ENCODE measurements at regions not wholly inside any gene's neighbourhood (a gene's known extent, or its start where the extent isn't known, plus 50 kb on each side); places are given as distances from the start of the nearest gene placed in this dataset.
"Not testable (repeated sequence)": the region's sequence is repeated elsewhere in the genome, so short reads cannot be mapped to it uniquely, and the experiment has no call there.

DNA sequence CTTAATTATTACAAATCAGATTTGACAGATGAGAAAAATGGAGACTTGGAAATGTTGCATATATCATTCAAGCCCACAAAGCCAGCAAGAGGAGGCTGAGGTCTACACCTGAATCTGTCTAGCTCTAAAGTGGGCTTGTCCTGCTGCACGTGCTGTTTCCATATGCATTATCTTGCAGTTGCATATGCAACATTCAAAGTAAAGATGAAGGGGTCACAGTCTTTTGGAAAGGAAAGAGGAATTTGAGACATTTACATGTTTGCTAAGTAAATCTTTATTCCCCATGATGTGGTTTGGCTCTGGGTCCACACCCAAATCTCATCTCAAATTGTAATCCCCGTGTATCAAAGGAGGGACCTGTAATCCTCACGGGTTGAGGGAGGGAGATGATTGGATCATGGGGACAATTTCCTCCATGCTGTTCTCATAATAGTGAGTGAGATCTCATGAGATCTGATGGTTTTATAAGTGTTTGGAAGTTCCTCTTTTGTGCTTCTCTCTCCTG, 98.3 kb downstream of the BACH1 start:
- no peak for ATAC-seq

DNA sequence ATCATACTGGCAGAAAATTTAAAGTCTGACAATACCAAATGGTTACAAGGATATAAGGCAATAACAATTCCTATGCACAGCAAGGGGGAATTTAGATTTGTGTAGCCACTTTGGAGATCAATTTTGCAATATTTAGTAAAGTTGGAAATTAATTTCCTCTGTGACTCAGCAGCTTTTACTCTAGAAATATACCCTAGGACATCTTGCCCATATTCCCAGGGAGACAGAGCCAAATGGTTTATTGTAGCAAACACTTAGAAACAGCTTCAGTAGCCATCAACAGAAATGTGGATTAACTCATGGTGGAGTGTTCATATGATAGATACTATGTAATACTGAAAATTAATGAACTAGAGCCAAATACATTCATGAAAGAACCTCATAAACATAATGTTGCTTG, 104.6 kb downstream of the BACH1 start:
- no peak for ATAC-seq

DNA sequence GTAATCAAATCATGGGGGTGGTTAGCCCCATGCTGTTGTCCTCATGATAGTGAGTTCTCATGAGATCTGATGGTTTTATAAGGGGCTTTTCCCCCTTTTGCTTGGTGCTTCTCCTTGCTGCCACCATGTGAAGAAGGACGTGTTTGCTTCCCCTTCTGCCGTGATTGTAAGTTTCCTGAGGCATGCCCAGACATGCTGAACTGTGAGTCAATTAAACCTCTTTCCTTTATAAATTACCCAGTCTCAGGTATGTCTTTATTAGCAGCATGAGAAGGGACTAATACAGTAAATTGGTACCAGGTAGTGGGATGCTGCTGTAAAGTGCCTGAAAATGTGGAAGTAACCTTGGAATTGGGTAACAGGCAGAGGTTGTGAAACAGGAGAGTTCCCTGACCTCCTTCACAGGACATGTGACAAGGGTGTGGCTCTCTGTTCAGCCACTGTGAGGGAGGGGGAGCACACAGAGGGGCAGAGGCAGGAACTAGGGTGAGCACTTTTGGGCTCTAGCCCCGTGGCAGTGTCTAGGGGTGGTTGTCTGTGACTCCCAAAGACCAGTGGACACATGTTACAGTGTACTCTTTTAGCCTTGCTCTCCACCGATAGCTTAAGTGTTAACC, 105.3 kb downstream of the BACH1 start:
- peak; percentile 60 for ATAC-seq

DNA sequence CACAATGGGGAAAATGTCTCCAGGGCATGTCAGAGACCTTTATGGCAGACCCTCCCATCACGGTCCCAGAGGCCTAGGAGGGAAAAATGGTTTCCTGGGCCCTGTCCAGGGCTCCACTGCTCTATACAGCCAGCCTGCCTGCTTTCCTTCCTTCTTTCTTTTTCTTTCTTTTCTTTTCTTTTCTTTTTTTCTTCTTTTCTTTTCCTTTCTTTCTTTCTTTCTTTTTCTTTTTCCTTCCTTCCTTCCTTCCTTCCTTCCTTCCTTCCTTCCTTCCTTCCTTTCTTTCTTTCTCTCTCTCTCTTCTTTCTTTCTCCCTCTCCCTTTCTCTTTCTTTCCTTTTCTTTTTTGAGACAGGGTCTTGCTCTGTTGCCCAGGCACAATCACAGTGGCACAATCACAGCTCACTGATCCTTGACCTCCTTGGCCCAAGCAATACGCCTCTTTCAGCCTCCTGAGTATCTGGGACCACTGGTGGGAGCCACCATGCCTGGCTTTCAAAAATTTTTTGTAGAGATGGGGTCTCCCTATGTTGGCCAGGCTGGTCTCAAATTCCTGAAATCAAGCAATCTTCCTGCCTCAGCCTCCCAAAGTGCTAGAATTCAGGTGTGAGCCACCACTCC, 106.9 kb downstream of the BACH1 start:
- no peak for ATAC-seq

DNA sequence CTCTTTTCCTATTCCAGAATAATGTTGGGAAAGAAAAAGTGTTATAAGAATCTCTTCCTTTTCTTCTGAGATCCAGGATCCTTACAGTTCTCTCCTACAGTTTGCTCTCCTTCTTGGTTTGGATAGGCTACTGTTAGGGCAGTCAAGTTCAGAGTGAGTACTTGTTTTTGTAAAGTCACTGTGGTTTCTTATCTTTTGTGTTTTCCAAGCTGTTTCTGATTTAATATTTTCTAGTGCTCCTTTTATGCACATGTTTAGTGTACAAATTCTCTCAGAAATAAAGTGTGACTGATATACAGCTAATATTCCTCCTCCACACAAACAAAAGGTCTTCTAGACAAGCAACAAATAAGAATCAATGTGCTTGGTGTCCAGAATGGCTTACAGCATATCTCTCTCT, 107.7 kb downstream of the BACH1 start:
- no peak for ATAC-seq

DNA sequence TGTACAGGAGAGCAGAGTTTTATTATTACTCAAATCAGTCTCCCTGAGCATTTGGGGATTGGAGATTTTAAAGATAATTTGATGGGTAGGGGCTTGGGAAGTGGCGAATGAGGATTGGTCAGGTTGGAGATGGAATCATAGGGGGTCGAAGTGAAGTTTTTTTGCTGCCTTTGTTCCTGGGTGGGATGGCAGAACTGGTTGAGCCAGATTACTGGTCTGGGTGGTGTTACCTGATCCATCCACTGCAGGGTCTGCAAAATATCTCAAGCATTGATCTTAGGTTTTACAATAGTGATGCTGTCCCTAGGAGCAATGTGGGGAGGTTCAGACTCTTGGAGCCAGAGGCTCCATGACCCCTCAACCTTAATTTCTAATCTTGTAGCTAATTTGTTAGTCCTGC, 108.8 kb downstream of the BACH1 start:
- no peak for ATAC-seq

DNA sequence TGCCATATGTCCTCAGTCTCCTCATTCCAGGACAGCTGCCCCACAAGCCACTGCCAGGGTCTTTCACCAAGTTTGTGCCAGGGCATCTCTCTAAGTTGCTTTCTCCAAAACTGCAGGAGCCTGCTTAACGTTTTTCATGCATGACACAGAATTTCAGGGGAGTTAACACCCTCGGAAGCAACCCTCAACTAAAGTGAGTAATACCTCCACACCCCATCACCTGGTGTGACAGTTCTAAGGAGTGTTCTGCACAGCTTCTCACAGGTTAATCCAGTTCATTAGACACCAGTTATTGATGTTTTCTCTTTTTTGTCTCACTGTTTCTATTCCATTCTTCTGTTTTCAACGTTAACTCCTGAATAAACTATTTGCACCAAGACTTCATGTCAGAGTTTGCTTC, 115.0 kb downstream of the BACH1 start:
- peak; percentile 96 for ATAC-seq

DNA sequence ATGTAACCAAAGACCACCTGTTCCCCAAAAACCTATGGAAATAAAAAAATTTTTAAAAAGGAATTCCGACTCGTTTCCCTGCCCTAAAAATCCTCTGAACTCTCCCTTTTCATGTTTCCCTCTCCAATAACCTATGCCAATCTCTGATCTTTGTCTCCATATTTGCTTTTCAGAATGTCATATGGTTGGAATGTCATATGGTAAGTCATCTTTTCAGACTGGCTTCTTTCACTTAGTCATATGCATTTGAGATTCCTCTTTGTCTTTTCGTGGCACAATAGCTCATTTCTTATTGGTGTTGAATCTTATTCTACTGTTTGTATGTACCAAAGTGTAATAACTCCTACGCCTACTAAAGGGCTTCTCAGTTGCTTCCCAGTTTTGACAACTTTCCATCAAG, 117.5 kb downstream of the BACH1 start:
- ATAC-seq: peak; percentile 41

DNA sequence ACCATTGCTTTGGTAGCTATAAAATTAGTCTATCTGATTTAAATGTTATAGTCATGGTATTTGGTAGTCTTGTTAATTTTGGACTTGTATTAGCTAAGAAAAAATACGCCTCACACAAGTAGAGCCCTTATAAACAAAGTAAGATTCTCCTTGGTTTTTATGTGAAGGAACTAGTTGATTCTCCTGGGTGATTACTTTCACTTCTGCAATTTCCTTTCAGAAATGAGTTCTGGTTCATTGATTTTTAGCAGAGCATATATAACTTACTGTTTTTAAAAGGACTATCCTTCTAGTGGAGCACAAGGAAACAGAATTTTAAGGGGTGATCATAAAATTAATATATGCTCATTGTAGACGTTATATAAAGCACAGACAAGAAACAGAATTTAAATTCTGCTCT, 120.1 kb downstream of the BACH1 start:
- no peak for ATAC-seq

DNA sequence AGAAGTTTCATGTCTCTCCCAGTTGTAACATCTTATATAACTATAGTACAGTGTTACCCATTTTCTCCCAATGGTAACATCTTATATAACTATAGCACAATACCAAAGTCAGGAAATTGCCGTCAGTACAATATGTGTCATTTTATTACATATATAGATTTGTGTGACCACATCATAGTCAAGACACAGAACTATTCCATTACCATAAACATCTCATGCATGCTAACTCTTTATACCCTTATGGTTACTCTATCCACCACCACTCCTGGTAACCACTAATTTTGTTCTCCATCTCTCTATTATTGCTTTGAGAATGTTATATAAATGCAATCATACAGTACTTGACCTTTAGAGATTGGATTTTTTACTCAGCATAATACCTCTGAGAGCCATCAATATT, 120.7 kb downstream of the BACH1 start:
- ATAC-seq: no peak

DNA sequence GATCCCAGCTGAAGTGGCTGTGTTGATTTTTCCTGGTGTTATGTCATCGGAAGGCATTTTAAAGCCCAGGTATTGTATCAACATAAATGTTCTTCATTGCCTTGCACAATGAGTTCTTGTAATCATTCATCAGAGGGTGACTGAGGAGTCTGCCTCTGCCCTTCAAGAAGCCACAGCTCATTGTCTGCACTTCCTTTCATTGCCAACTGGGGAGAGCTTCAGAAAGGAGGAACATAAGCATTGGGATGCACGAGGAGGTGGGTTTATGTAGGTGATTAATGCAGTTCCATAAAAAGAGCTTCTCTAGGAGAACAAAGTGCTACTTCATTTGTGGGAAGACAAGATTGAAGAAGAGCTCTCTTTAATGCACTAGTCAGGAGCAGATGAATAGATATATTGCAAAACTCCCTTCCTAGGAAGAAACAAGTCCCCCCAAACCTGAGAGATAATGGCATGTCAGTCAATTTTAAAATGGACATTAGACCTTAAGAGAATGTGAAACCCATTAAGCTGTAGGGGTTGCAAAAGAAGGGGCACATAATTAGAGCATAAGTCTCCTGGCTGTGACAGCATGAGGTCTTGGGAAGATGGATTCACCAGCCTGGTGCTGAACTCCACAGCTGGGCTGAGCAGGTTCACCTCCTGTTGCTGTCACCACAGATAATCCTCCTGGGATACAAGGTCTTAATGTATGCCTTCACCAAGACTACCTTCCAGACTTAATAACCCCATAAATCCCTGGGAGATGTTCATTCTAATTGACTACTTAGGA, 124.6 kb downstream of the BACH1 start:
- ATAC-seq: peak; percentile 77

DNA sequence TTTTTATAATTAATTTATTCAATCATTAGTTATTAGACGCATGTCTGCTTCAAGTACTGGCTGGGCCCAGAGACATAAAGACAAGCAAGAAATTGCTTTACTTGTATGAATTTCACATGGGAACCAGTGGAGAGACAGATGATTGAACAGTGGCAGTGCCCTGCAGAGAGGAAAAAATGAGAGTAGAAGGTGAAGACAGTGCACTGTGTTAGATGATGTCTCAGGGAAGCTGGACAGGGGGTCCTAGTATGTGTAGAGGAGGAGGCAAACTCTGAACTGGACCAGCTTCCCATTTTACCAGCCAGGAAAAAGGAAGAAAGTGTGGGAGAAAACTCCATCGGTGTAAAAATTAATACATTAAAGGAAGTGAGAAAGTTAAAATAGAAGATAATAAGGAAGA, 126.0 kb downstream of the BACH1 start:
- ATAC-seq: no peak

DNA sequence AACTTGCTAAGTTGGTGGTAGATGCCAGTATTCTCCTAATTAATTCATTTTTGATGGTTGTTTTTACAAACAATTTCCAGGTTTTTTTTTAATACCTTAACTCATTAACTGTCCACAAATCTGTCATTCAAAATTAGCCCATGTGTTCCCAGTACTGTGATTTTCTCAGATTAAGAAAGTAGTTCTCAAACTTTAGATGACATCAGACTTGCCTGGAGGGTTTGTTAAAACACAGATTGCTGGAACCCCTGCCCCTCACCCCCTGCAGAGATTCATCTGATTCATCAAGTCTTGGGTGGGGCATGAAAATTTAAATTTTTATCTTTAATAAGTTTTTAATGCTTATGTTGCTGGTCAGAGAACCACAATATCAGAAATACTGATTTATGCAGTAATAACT, 130.5 kb downstream of the BACH1 start:
- no peak for ATAC-seq

DNA sequence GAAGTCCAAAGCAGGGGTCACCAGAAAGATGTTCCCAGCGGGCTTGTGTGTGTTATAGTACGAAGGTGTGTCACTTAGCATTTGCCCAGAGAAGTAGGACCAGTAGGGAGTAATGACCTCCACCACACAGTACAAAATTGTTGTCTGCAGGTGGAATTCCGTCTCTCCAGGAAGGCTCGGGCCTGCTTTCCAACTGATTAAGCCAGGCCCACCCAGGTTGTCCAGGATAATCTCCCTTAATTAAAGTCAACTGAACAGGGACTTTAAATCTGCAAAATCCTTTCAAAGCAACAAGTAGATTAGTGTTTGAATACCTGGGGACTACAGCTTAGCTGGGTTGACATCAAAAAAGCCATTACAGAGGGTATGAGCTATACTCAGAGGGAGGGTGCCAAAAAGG, 131.3 kb downstream of the BACH1 start:
- ATAC-seq: no peak

DNA sequence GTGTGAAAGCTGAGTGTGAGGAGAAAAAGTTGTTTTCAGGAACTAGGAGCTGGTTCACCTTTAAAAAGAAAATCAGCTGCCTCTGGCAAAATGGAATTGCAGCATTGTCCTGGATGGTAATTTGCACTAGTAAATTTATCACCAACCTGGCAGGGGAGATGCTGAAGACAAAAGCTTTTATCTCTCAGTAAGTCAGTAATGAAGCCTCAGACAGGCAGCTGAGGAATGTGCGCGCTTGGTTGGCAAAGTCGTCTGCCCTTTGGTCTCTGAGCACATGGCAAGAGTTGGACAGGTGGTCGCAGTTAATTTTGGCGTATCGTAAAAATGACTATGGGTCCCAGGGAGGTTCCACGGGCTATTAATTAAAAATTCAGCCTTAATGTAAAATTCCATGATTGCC, 131.9 kb downstream of the BACH1 start:
- no peak for ATAC-seq

DNA sequence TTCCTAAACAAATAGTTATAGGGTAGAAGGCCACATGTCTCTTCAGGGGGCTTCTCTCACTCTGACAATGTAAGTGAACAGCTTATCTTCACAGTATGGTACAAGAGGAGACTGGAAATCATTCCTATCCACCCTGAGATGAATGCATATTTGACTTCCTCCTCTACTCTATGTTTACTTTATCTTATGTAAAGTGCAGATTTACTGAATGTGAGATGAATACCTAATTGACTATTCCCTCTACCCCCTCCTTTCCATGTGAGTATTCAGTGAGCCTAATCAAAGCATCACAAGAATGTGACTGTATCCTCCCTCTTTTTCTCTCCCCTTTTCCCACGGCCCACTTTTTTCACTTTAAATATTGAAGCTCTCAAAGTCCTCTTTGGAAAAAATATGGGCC, 132.5 kb downstream of the BACH1 start:
- ATAC-seq: no peak

DNA sequence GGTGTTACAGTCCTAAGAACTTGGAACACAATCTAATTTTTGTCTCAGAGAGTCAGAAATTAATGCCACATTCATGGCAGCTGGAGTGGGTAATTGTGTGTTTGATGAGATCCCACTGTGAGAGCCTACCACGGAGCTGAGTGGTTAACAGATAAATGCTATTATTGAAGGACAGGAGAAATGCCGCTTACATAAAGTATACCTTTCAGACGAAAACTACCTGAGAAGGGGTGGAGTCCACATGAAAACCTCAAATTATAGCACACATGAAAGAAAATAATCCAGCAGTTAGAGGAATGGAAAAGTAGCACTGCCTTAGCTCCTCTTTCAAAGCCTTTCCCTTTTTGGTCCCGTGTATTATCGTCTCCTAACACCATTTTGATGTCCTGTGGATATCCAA, 133.0 kb downstream of the BACH1 start:
- no peak for ATAC-seq

DNA sequence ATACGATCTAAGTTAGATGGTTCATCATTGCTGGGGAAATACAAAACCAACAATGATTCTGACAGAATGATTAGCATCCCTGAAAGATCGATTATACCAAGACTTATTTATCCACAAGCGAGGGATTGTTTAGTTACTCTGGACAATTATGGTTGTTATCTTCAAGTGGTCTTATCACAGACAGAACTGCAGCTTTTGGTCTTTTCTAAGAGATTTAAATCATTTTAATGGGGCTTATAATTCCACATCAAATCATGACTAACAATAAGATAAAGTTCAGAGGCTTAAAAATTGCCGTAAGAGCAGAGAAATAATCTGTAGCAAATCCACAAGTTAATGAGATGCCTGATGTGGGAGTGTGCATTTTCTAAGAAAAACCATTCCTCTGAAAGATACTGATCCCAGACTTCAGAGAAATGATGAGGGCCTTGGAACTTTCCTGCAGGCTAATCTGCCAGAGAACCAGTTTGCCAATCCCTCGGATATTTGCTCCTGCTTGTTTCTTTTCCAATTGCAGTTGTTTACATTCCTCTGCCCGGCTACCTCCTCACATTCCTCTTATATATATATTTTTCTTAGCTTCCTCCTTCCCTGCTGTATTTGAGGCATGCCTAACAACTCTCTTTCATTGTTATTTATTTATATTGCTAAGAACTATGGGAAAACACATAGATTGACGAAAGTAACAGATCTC, 134.8 kb downstream of the BACH1 start:
- ATAC-seq: no peak

DNA sequence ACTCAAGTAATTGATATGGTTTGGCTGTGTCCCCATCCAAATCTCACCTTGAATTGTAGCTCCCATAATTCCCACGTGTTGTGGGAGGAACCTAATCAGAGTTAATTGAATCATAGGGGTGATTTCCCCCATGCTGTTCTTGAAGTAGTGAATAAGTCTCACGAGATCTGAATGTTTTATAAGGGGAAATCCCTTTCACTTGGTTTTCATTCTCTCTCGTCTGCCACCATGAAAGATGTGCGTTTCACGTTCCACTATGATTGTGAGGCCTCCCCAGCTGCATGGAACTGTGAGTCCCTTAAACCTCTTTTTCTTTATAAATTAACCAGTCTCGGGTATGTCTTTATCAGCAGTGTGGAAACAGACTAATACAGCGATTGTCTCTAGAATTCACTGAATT, 135.4 kb downstream of the BACH1 start:
- no peak for ATAC-seq

DNA sequence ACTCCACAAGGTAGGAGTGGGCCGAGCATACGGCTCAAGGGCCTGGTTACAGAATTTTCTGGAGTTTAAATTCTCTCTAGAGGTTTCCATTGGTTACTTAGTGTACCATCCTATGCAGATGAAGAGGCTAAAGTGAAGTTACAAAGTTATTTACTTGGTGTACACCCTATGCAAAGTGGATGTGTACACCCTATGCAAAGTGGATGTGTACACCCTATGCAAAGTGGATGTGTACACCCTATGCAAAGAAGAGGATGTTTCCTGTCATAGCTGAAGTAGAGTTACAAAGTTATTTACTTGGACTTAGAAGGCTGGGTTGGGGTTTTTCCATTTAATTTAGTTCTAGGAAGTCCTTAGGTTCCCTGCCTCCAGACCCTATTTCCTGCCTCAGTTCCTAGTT, 136.3 kb downstream of the BACH1 start:
- not testable (repeated sequence) for ATAC-seq

DNA sequence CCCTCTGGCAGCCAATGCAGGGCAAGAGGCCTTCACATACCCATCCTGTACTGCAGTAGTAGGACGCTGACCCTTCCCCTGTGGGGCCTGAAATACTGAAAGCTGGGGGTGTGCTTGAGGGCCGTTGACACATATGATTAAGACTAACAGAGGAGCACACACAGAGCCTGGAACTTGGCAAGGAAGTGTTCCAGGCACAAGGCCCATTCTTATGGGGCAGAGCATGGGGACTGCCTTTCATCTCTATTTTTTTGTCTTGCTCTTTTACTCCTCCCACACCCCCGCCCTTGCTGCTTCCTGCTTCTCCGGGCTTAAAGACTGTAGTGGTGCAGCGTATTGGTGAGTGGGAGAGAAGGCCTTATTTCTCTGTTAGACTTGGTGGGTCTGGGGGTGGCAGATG, 137.4 kb downstream of the BACH1 start:
- ATAC-seq: no peak

DNA sequence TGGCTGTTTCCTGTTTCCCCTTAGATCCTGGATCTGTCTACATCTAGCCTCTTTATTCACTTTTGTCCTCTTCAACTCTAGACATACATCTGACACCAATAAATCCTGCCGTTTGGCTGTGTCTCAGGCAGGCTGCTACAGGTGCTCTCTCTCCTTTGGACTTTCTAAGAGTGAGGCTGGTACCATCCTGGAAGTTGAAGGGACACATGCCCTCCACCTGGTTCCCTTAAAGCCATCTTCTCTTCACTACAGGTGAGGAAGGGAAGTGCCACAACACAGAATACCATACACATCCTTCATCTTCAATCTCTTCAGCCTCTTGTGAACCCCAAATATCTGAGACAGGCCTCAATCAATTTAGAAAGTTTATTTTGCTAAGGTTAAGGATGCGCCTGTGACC, 137.9 kb downstream of the BACH1 start:
- no peak for ATAC-seq

DNA sequence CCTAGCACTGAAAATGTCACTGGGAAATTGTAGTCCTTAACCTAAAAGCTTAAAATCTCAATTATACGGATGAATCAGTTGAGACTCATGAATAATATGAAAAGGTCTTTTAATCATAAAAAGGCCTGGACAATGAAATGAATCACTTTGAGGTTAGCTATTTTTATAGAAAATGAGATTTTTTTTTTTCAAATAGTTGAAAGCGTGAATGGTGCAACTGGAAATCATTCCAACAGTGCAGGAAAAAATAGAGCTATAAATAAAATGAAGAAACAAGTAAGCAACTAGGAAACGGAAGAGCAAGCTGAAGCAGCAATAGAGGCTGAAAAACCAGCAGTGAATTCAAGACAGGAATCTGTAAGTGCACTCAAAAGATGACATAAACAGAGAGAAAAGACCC, 142.9 kb downstream of the BACH1 start:
- ATAC-seq: no peak

All from esophagus mucosa (tissue), 1 donor.